HL-60 (cell line): ENCODE measurements at regions not wholly inside any gene's neighbourhood (a gene's known extent, or its start where the extent isn't known, plus 50 kb on each side); places are given as distances from the start of the nearest gene placed in this dataset.

Source experiments
- DNase-seq, 2 experiments: peaks; one replicate each; pipeline ENCODE4 v3.0.0-alpha.2; 2010 to 2020; ENCODE audit warnings: low read depth in 1 of 2, low spot score in 1 of 2
- H3K27ac ChIP-seq: fragments of 250-450 bp; sonication (Bioruptor Pico); replicated peaks from 2 replicates; pipeline ENCODE4 v1.5.1; 2020; ENCODE audit warnings: mild to moderate bottlenecking, moderate library complexity
- H3K27me3 ChIP-seq: fragments of 250-450 bp; sonication (Bioruptor Pico); 2 replicates; pipeline ENCODE4 v1.5.1; 2021; ENCODE audit warnings: mild to moderate bottlenecking, moderate library complexity; ENCODE audit not compliant: insufficient read depth, poor library complexity, severe bottlenecking
- H3K4me3 ChIP-seq: replicated peaks from 2 replicates; pipeline ENCODE4 v1.5.1; 2011; ENCODE audit warnings: mild to moderate bottlenecking, control low read depth, low read length; ENCODE audit not compliant: insufficient read depth
- CTCF ChIP-seq: IDR thresholded peaks from one replicate; pipeline ENCODE4 v1.5.1; 2011; ENCODE audit warnings: low read length, control low read depth, inconsistent platforms; ENCODE audit not compliant: insufficient read depth
- GABPA ChIP-seq: IDR thresholded peaks from 2 replicates; pipeline ENCODE4 v1.6.1; 2012; ENCODE audit warnings: low read depth
- POLR2AphosphoS5 ChIP-seq: IDR thresholded peaks from 2 replicates; pipeline ENCODE4 v1.6.1; 2012; ENCODE audit warnings: low read depth
- REST ChIP-seq: IDR thresholded peaks from 2 replicates; pipeline ENCODE4 v1.6.1; 2012; ENCODE audit warnings: low read depth; ENCODE audit not compliant: insufficient replicate concordance
- SPI1 ChIP-seq: IDR thresholded peaks from 2 replicates; pipeline ENCODE4 v1.6.1; 2012; ENCODE audit warnings: low read depth, mild to moderate bottlenecking, borderline replicate concordance

- Histone ChIP-seq H3K27ac (no peak overlapping the region), H3K27me3 (no peaks in the 10 kb centered on the region), H3K4me3 (no peak overlapping the region)
- DNase-seq = no peak
- no peak for TF ChIP-seq REST
- TF ChIP-seq POLR2AphosphoS5 = no peak
- no peak for TF ChIP-seq GABPA
- TF ChIP-seq CTCF = no peak
- TF ChIP-seq SPI1 = no peak
These were observed 122.5 kb upstream of the DDIT4L start for GRCh38 chr4:100312615-100313350.

DNA sequence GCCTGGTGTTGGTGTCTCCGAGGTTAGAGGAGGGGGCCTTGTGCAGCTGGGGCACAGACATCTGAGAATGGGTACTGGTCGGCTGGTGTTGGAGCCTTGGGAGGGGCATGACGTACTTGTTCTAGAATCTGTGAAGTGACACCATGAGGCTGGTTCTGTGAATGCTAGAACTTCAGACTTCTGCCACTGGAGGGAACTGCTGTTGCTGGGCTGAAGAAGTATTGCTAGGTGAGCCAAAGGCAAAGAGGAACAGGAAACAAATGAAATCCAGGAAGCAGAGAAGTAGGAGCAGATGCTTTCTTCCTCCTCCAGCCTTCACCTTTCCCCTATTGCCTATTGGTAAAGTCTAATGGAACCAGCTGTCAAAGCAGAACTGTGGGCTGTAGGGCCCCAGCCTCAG, 120.9 kb upstream of the DDIT4L start:
- DNase-seq = peak in 1 of 2 experiments; percentile 80
- H3K27ac ChIP-seq = no peak overlapping the region
- H3K4me3 ChIP-seq = no peak overlapping the region
- TF ChIP-seq CTCF (peak; percentile 39), SPI1 (peak; percentile 80), GABPA (0 out of 2 replicates have a peak, but pooled peaks have one; percentile 46), REST (no peak), POLR2AphosphoS5 (no peak)
- no peaks in the 10 kb centered on the region for H3K27me3 ChIP-seq

GRCh38 chr4:100306018-100306417, 115.8 kb upstream of the DDIT4L start:
- Histone ChIP-seq H3K27ac (no peak overlapping the region), H3K27me3 (no peaks in the 10 kb centered on the region), H3K4me3 (no peak overlapping the region)
- no peak for DNase-seq
- TF ChIP-seq POLR2AphosphoS5 = no peak
- TF ChIP-seq CTCF = no peak
- TF ChIP-seq GABPA = no peak
- no peak for TF ChIP-seq REST
- no peak for TF ChIP-seq SPI1
